Calu3 (cell line): ENCODE measurements at regions not wholly inside any gene's neighbourhood (a gene's known extent, or its start where the extent isn't known, plus 50 kb on each side); places are given as distances from the start of the nearest gene placed in this dataset.

Source experiments
- BruUV-seq: library from RNA; stranded (reverse); fragments of 400-500 nt; replicated peaks from 2 replicates; lab custom pipeline; 2021; lab: Mats Ljungman, UMichigan
- CTCF ChIA-PET: fragments of 300-600 bp; sonication (Branson Sonifier 250); formaldehyde crosslinking; loops from one replicate; lab custom pipeline; 2022; ENCODE audit warnings: antibody characterized with exemption; lab: Charles Lee
- DNase-seq: peaks from one replicate; pipeline ENCODE4 v3.0.0; 2022
- H3K27ac Mint-ChIP-seq: one replicate; pipeline ENCODE4 v1.8.0; 2022; ENCODE audit warnings: mixed read lengths; ENCODE audit not compliant: unreplicated experiment
- H3K27me3 Mint-ChIP-seq: one replicate; pipeline ENCODE4 v1.8.0; 2022; ENCODE audit warnings: mixed read lengths; ENCODE audit not compliant: unreplicated experiment
- H3K36me3 Mint-ChIP-seq: one replicate; pipeline ENCODE4 v1.8.0; 2022; ENCODE audit warnings: mild to moderate bottlenecking, moderate library complexity, mixed read lengths; ENCODE audit not compliant: insufficient read depth, unreplicated experiment
- H3K4me1 Mint-ChIP-seq: one replicate; pipeline ENCODE4 v1.8.0; 2022; ENCODE audit warnings: mild to moderate bottlenecking, low read depth, mixed read lengths; ENCODE audit not compliant: unreplicated experiment
- H3K4me3 Mint-ChIP-seq: one replicate; pipeline ENCODE4 v1.8.0; 2022; ENCODE audit warnings: mild to moderate bottlenecking, low read depth, moderate library complexity, mixed read lengths; ENCODE audit not compliant: unreplicated experiment
- H3K9me3 Mint-ChIP-seq: one replicate; pipeline ENCODE4 v1.8.0; 2022; ENCODE audit warnings: low read depth, mixed read lengths; ENCODE audit not compliant: unreplicated experiment
- CTCF ChIP-seq: fragments of 200-600 bp; IDR thresholded peaks from one replicate; pipeline ENCODE4 v1.8.0; 2022; ENCODE audit warnings: antibody characterized with exemption; ENCODE audit not compliant: unreplicated experiment
- intact Hi-C: fragments of 100-400 bp; cut with micrococcal nuclease; formaldehyde crosslinking; loops from one replicate; pipeline ENCODE4 v1.10.0; 2022; ENCODE audit not compliant: unreplicated experiment

GRCh38 chr2:166381-166780 is 97.5 kb downstream of the SH3YL1 start:
- H3K4me3 Mint-ChIP-seq = no peak overlapping the region
- peaks cover 5% of the 10 kb centered on the region for H3K36me3 Mint-ChIP-seq
- TF ChIP-seq CTCF = no peak
- H3K9me3 Mint-ChIP-seq = peaks cover 8% of the 10 kb centered on the region
- no TSS peak for BruUV-seq
- intact Hi-C loops = no loop called here
- CTCF ChIA-PET = interaction anchor here (0.7 kb wide), 1 partner anchor 1854 kb away, joined by 4 read pairs; no protein-coding TSS in a partner anchor
- no peak overlapping the region for H3K27ac Mint-ChIP-seq
- DNase-seq = no peak
- H3K4me1 Mint-ChIP-seq = no peaks in the 10 kb centered on the region
- peaks cover 4% of the 10 kb centered on the region for H3K27me3 Mint-ChIP-seq

GRCh38 chr2:165530-165929 is 98.3 kb downstream of the SH3YL1 start:
- no peak for TF ChIP-seq CTCF
- no peak overlapping the region for H3K27ac Mint-ChIP-seq
- no peak for DNase-seq
- CTCF ChIA-PET = no interaction called here
- no TSS peak for BruUV-seq
- intact Hi-C loops = no loop called here
- H3K4me3 Mint-ChIP-seq = no peak overlapping the region
- H3K36me3 Mint-ChIP-seq = peaks cover 5% of the 10 kb centered on the region
- no peaks in the 10 kb centered on the region for H3K4me1 Mint-ChIP-seq
- peaks cover 12% of the 10 kb centered on the region for H3K9me3 Mint-ChIP-seq
- peaks cover 13% of the 10 kb centered on the region for H3K27me3 Mint-ChIP-seq

GRCh38 chr2:162473-163382 is 101.1 kb downstream of the SH3YL1 start:
- Mint-ChIP-seq H3K27me3 (peaks cover 29% of the 10 kb centered on the region), H3K9me3 (peaks cover 11% of the 10 kb centered on the region), H3K4me3 (no peak overlapping the region), H3K4me1 (no peaks in the 10 kb centered on the region), H3K36me3 (peaks cover 5% of the 10 kb centered on the region), H3K27ac (no peak overlapping the region)
- no peak for DNase-seq
- CTCF ChIA-PET = no interaction called here
- intact Hi-C loops = no loop called here
- BruUV-seq = no TSS peak
- TF ChIP-seq CTCF = no peak

GRCh38 chr2:161729-162128 is 102.1 kb downstream of the SH3YL1 start:
- no TSS peak for BruUV-seq
- peaks cover 29% of the 10 kb centered on the region for H3K27me3 Mint-ChIP-seq
- H3K36me3 Mint-ChIP-seq = peaks cover 5% of the 10 kb centered on the region
- CTCF ChIA-PET = no interaction called here
- intact Hi-C loops = no loop called here
- no peak overlapping the region for H3K4me3 Mint-ChIP-seq
- no peaks in the 10 kb centered on the region for H3K4me1 Mint-ChIP-seq
- peaks cover 10% of the 10 kb centered on the region for H3K9me3 Mint-ChIP-seq
- H3K27ac Mint-ChIP-seq = no peak overlapping the region
- DNase-seq = no peak
- no peak for TF ChIP-seq CTCF
